ENCODE measurements at regions not wholly inside any gene's neighbourhood (a gene's known extent, or its start where the extent isn't known, plus 50 kb on each side); places are given as distances from the start of the nearest gene placed in this dataset.

- intact Hi-C loops (cut with micrococcal nuclease; ENCODE audit: unreplicated experiment) = no loop called here
- Histone ChIP-seq H3K9me3 (ENCODE audit: insufficient read depth, low read depth) (no peaks in the 10 kb centered on the region), H3K4me3 (no peak overlapping the region), H3K79me2 (ENCODE audit: low read depth) (no peaks in the 10 kb centered on the region), H3K27ac (no peak overlapping the region), H3K27me3 (ENCODE audit: insufficient read depth, low read depth) (no peaks in the 10 kb centered on the region), H3K9me2 (ENCODE audit: insufficient read depth) (no peaks in the 10 kb centered on the region), H3K36me3 (ENCODE audit: low read depth) (no peaks in the 10 kb centered on the region), H4K20me1 (ENCODE audit: insufficient read depth) (no peaks in the 10 kb centered on the region), H3F3A (ENCODE audit: insufficient read depth, low read depth) (no peaks in the 10 kb centered on the region), H3K4me2 (no peak overlapping the region), H2AFZ (no peak overlapping the region), H3K4me1 (replicated peaks; ENCODE audit: insufficient read depth) (no peaks in the 10 kb centered on the region)
- no peak for DNase-seq
- CTCF ChIA-PET = no interaction called here
- TF ChIP-seq EZH2 (IDR thresholded peaks at IDR 0.05; ENCODE audit: low read depth) = no peak
- TF ChIP-seq CTCF (conservative IDR thresholded peaks at IDR 0.05) = no peak
- POLR2A ChIA-PET (ENCODE audit: unreplicated experiment) = no interaction called here
- no TSS peak for BruUV-seq (replicated peaks)
Observed at GRCh38 chr7:82616059-82616728, 172.6 kb upstream of the CACNA2D1 start.

GRCh38 chr7:82615527-82615926 lies 171.9 kb upstream of the CACNA2D1 start:
- Histone ChIP-seq H3K9me2 (ENCODE audit: insufficient read depth) (no peaks in the 10 kb centered on the region), H3K9me3 (ENCODE audit: insufficient read depth, low read depth) (no peaks in the 10 kb centered on the region), H3K27me3 (ENCODE audit: insufficient read depth, low read depth) (no peaks in the 10 kb centered on the region), H3K36me3 (ENCODE audit: low read depth) (no peaks in the 10 kb centered on the region), H3F3A (ENCODE audit: insufficient read depth, low read depth) (no peaks in the 10 kb centered on the region), H3K27ac (no peak overlapping the region), H3K4me2 (no peak overlapping the region), H2AFZ (no peak overlapping the region), H3K79me2 (ENCODE audit: low read depth) (no peaks in the 10 kb centered on the region), H3K4me1 (replicated peaks; ENCODE audit: insufficient read depth) (no peaks in the 10 kb centered on the region), H4K20me1 (ENCODE audit: insufficient read depth) (no peaks in the 10 kb centered on the region), H3K4me3 (no peak overlapping the region)
- POLR2A ChIA-PET (ENCODE audit: unreplicated experiment) = no interaction called here
- DNase-seq = no peak
- intact Hi-C loops (cut with micrococcal nuclease; ENCODE audit: unreplicated experiment) = no loop called here
- TF ChIP-seq CTCF (conservative IDR thresholded peaks at IDR 0.05) = no peak
- no peak for TF ChIP-seq EZH2 (IDR thresholded peaks at IDR 0.05; ENCODE audit: low read depth)
- CTCF ChIA-PET = no interaction called here
- no TSS peak for BruUV-seq (replicated peaks)

GRCh38 chr7:82609746-82610145 lies 166.2 kb upstream of the CACNA2D1 start:
- Histone ChIP-seq H3K27me3 (ENCODE audit: insufficient read depth, low read depth) (no peaks in the 10 kb centered on the region), H4K20me1 (ENCODE audit: insufficient read depth) (no peaks in the 10 kb centered on the region), H3K27ac (no peak overlapping the region), H2AFZ (no peak overlapping the region), H3K4me3 (no peak overlapping the region), H3K4me1 (replicated peaks; ENCODE audit: insufficient read depth) (no peaks in the 10 kb centered on the region), H3K79me2 (ENCODE audit: low read depth) (no peaks in the 10 kb centered on the region), H3K4me2 (no peak overlapping the region), H3K9me2 (ENCODE audit: insufficient read depth) (no peaks in the 10 kb centered on the region), H3F3A (ENCODE audit: insufficient read depth, low read depth) (no peaks in the 10 kb centered on the region), H3K9me3 (ENCODE audit: insufficient read depth, low read depth) (no peaks in the 10 kb centered on the region), H3K36me3 (ENCODE audit: low read depth) (no peaks in the 10 kb centered on the region)
- TF ChIP-seq EZH2 (IDR thresholded peaks at IDR 0.05; ENCODE audit: low read depth) = no peak
- TF ChIP-seq CTCF (conservative IDR thresholded peaks at IDR 0.05) = no peak
- no TSS peak for BruUV-seq (replicated peaks)
- no peak for DNase-seq
- intact Hi-C loops (cut with micrococcal nuclease; ENCODE audit: unreplicated experiment) = no loop called here
- POLR2A ChIA-PET (ENCODE audit: unreplicated experiment) = no interaction called here
- CTCF ChIA-PET = interaction anchor here (0.6 to 0.7 kb wide), 2 partner anchors 382 to 1802 kb away, joined by 3 to 5 read pairs; no protein-coding TSS in a partner anchor

All from PC-9 (cell line).